HepG2 (cell line): ENCODE measurements at regions not wholly inside any gene's neighbourhood (a gene's known extent, or its start where the extent isn't known, plus 50 kb on each side); places are given as distances from the start of the nearest gene placed in this dataset.

Source experiments
- CERS6 ChIP-seq: sonication (generic); formaldehyde crosslinking; IDR thresholded peaks from 2 replicates; pipeline ENCODE4 v1.5.0; 2020; ENCODE audit warnings: missing genetic modification reagents
- CREM ChIP-seq, 2 experiments: sonication (generic) in 1 of 2; formaldehyde crosslinking in 1 of 2; IDR thresholded peaks; 2 replicates each; pipeline versions ENCODE4 v1.4.0 to v1.6.1; 2016 to 2020; ENCODE audit warnings: antibody characterized with exemption in 1 of 2, mild to moderate bottlenecking in 1 of 2, missing genetic modification reagents in 1 of 2
- FOXP1 ChIP-seq, 2 experiments: fragments of 450-650 bp in 1 of 2; IDR thresholded peaks; 2 replicates each; pipeline ENCODE4 v1.6.1; 2017 to 2018; ENCODE audit warnings: antibody characterized with exemption in 1 of 2
- GABPA ChIP-seq, 2 experiments: IDR thresholded peaks; 2 replicates each; pipeline ENCODE4 v1.6.1; 2011 to 2016; ENCODE audit warnings: low read depth in 2 of 2, low read length in 1 of 2, missing biosample characterization in 1 of 2, missing genetic modification characterization in 1 of 2
- GTF3A ChIP-seq: sonication (generic); formaldehyde crosslinking; conservative IDR thresholded peaks from 2 replicates; pipeline ENCODE4 v1.4.0; 2020; ENCODE audit warnings: mild to moderate bottlenecking, missing genetic modification reagents
- HIC2 ChIP-seq: sonication (generic); formaldehyde crosslinking; IDR thresholded peaks from 2 replicates; pipeline ENCODE4 v1.9.0; 2022; ENCODE audit warnings: low read depth, missing genetic modification reagents
- POGK ChIP-seq: sonication (generic); formaldehyde crosslinking; conservative IDR thresholded peaks from 2 replicates; pipeline ENCODE4 v1.8.0; 2022; ENCODE audit warnings: mild to moderate bottlenecking, moderate library complexity, missing genetic modification reagents
- SRY ChIP-seq: sonication (generic); formaldehyde crosslinking; IDR thresholded peaks from 2 replicates; pipeline ENCODE4 v1.8.0; 2022; ENCODE audit warnings: mild to moderate bottlenecking, missing genetic modification reagents
- TSC22D2 ChIP-seq: sonication (generic); formaldehyde crosslinking; IDR thresholded peaks from 2 replicates; pipeline ENCODE4 v1.5.1; 2020; ENCODE audit warnings: missing genetic modification reagents, mild to moderate bottlenecking, borderline replicate concordance
- ZBTB33 ChIP-seq: sonication (generic); formaldehyde crosslinking; IDR thresholded peaks from 2 replicates; pipeline ENCODE4 v1.4.0; 2020; ENCODE audit warnings: missing genetic modification reagents
- ZNF317 ChIP-seq: sonication (generic); formaldehyde crosslinking; IDR thresholded peaks from 2 replicates; pipeline ENCODE4 v1.5.0; 2020; ENCODE audit warnings: mild to moderate bottlenecking, missing genetic modification reagents
- ZNF44 ChIP-seq: sonication (generic); formaldehyde crosslinking; IDR thresholded peaks from 2 replicates; pipeline ENCODE4 v1.5.1; 2020; ENCODE audit warnings: mild to moderate bottlenecking, missing genetic modification reagents
- ZNF574 ChIP-seq: sonication (generic); formaldehyde crosslinking; IDR thresholded peaks from 2 replicates; pipeline ENCODE4 v1.4.0; 2020; ENCODE audit warnings: missing genetic modification reagents
- ZNF670 ChIP-seq: sonication (generic); formaldehyde crosslinking; IDR thresholded peaks from 2 replicates; pipeline ENCODE4 v1.8.0; 2022; ENCODE audit warnings: mild to moderate bottlenecking, missing genetic modification reagents, borderline replicate concordance
- ZNF672 ChIP-seq: sonication (generic); formaldehyde crosslinking; IDR thresholded peaks from 2 replicates; pipeline ENCODE4 v1.8.1; 2022; ENCODE audit warnings: missing genetic modification reagents
- ZNF710 ChIP-seq: sonication (generic); formaldehyde crosslinking; IDR thresholded peaks from 2 replicates; pipeline ENCODE4 v1.5.0; 2020; ENCODE audit warnings: mild to moderate bottlenecking, missing genetic modification reagents, borderline replicate concordance

GRCh38 chr4:89640620-89641366, 196.2 kb downstream of the SNCA start (continued):
- TF ChIP-seq CREM (IDR thresholded peaks at IDR 0.05): no peak
- no peak for TF ChIP-seq CREM (CRISPR knock-in tag; IDR thresholded peaks at IDR 0.05)
- TF ChIP-seq GABPA (IDR thresholded peaks at IDR 0.05; ENCODE audit: low read depth, low read length): no peak
- 0 out of 2 replicates have a peak, but pooled peaks have one; percentile 16 for TF ChIP-seq GABPA (CRISPR knock-in tag; IDR thresholded peaks at IDR 0.05; ENCODE audit: low read depth)
- TF ChIP-seq FOXP1 (IDR thresholded peaks at IDR 0.05): no peak
- no peak for TF ChIP-seq FOXP1 (CRISPR knock-in tag; IDR thresholded peaks at IDR 0.05)
- TF ChIP-seq ZNF317: no peak
- no peak; the same call in 1 of the 2 replicates for TF ChIP-seq TSC22D2 (CRISPR knock-in tag)
- no peak for TF ChIP-seq ZNF44 (CRISPR knock-in tag)
- 0 out of 2 replicates have a peak, but pooled peaks have one; percentile 46 for TF ChIP-seq POGK
- no peak for TF ChIP-seq ZNF672 (CRISPR knock-in tag)
- TF ChIP-seq HIC2: no peak
- no peak for TF ChIP-seq SRY (CRISPR knock-in tag)
- TF ChIP-seq ZNF670 (CRISPR knock-in tag): no peak
- TF ChIP-seq GTF3A (CRISPR knock-in tag): no peak
- TF ChIP-seq ZNF710: no peak
- TF ChIP-seq ZNF574 (CRISPR knock-in tag): peak; percentile 23; the same call in 1 of the 2 replicates
- no peak for TF ChIP-seq CERS6 (CRISPR knock-in tag)
- no peak for TF ChIP-seq ZBTB33
